Fibroblast of skin of right biceps (primary cell): ENCODE measurements at regions not wholly inside any gene's neighbourhood (a gene's known extent, or its start where the extent isn't known, plus 50 kb on each side); places are given as distances from the start of the nearest gene placed in this dataset.
"Not testable (repeated sequence)": the region's sequence is repeated elsewhere in the genome, so short reads cannot be mapped to it uniquely, and the experiment has no call there.

ENCODE experiments used
- DNase-seq: peaks from one replicate; pipeline ENCODE4 v3.0.0-alpha.2; 2013

DNA sequence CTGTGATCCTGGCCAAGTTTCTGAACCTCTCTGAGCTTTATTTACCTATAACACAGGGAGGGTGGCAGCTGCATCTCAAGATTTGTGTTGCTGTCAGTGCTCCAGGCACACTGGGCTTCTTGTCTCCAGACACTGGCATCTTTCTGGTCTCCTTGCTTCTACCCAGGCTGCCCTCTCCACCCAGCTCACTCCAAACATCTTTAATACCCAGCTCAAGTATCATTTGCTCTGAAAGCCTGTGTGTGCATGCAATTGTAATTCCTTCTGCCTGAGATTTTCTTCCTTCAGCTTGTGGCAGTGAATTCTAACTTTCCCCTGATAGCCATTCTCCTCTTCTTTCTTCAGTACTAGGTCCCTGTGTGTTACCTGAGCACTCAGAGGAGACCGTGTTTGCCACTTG is 50.7 kb upstream of the USP7 start:
- no peak for DNase-seq

DNA sequence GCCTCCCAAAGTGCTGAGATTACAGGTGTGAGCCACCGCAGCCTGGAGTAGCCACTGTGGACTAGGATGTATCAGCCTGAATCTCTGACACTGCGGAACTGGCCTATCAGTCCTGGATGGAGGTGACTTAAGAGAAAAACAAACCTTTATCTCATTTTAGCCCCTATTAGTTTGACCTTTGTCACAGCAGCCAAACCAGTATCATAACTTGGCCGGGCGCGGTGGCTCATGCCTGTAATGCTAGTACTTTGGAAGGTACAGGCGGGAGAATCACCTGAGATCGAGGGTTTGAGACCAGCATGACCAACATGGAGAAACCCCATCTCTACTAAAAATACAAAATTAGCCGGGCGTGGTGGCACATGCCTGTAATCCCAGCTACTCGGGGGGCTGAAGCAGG is 51.8 kb upstream of the USP7 start:
- no peak for DNase-seq

DNA sequence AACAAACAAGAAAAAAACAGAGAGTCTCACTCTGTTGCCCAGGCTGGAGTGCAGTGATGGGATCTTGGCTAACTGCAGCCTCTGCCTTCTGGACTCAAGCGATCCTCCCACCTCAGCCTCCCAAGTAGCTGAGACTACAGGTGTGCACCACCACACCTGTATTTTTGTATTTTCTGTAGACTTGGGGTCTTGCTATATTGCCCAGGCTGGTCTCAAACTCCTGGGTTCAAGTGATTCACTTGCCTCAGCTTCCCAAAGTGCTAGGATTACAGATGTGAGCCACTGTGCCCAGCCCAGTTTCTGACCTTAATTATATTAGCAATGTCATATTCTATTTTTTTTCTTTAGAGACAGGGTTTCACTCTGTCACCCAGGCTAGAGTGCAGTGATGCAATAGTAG is 52.3 kb upstream of the USP7 start:
- DNase-seq, result not testable (repeated sequence)

DNA sequence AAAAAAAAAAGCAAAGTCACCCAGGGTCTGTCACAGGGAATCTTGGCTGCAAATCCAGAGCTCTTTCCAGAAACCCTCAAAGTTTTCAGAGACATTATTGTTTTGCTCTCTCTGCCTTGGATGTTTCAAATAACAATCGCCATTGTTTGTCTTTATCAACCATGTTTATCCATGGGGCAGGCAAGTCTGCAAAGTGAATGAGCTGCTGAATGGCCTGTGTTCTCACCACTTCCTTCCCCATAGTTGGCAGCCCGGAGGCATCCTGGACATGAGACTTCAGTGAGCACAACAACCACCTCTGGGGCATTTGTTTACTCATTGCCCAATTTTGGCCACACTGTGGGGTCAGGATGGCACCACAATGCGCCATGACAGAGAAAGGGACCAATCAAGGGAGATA is 53.1 kb upstream of the USP7 start:
- DNase-seq, result no peak

DNA sequence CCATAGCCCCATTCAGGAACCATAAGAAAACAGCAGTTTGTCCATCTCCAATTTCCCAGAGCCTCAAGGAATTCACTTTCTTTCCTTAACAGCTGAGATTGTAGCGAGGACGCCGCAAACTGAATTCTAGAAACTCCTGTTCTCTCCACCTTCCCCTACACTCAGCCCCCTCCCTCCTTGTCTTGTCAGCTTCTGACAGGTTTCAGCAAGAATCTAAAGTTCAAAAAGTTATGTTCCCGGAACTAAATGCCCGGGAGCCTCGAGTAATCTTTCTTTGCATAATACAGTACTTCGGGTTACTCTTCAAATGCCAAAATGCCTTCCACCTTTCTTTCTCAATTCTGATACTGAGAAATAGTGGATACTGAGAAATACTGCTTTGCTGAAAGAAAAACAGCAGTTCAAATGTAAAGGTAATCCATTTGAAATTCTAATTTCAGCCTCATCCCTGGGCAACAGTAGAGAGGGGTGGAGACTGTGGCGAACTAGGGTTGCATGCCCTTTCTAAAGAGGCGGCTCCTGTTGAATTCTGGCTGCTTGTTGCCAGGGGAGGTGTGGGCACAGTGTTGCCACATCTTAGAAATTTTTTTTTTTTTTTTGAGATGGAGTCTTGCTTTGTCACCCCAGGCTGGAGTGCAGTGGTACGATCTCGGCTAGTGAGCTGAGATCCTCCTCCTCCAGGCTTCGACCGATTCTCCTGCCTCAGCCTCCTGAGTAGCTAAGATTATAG is 63.5 kb upstream of the USP7 start:
- no peak for DNase-seq

DNA sequence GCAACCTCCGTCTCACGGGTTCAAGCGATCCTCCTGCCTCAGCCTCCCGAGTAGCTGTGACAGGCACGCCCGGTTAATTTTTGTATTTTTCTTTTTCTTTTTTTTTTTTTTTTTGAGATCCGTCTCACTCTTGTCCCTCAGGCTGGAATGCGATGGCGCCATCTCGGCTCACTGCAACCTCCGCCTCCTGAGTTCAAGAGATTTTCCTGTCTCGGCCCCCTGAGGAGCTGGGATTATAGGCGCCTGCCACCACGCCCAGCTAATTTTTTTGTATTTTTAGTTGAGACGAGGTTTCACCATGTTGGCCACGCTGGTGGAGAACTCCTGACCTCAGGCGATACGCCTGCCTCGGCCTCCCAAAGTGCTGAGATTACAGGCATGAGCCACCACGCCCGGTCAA is 63.0 kb upstream of the HAPSTR1 start:
- not testable (repeated sequence) for DNase-seq

DNA sequence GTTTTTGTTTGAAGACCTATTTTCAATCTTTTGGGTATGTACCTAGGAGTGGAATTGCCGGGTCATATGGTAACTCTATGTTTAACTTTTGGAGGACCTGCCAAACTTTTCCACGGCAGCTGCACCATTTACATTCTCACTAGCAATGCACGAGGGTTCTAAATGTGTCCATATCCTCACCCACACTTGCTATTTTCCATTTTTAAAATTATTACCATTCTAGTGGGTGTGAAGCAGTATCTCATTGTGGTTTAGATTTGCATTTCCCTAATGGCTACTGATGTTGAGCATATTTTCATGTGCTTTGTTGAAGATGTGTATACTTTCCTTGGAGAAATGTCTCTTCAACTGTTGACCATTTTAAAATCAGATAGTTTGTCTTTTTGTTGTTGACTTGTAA is 60.3 kb upstream of the HAPSTR1 start:
- DNase-seq, result no peak

DNA sequence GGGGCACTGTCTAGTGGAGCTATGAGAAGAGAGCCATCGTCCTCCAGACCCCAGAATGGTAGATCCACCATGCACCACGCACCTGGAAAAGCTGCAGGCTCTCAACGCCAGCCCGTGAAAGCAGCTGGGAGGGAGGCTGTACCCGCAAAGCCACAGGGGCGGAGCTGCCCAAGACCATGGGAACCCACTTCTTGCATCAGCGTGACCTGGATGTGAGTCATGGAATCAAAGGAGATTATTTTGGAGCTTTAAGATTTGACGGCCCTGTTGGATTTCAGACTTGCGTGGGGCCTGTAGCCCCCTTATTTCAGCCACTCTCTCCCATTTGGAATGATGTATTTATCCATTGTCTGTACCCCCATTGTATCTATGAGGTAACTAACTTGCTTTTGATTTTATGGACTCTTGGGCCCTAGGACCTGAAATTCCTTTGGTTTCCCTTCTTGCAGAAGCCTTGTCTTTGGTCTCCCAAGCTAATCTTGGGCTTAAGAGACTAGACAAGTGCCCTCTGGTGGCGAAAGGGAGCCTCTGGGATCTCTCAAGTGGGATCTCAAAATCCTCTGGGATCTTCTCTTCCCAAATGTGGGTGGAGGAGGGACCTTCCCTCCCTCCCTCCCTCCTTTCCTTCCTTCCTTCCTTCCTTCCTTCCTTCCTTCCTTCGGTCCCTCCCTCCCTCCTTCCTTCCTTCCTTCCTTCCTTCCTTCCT is 58.2 kb upstream of the HAPSTR1 start:
- DNase-seq, result peak; percentile 62

DNA sequence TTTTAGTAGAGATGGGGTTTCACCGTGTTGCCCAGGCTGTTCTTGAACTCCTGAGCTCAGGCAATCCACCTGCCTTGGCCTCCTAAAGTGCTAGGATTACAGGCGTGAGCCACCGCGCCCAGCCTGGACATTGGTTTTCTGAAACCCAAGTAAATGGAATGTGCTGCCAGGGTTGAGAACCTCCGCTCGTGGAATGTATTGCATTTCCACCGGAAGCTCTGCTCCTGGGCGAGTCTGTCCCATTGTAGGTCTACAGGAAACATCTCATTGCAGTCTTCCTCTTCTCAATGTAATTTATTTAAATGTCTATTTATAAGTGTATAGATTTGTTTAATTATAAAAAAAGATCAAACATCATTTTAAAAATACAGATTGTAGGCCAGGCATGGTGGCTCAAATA is 57.4 kb upstream of the HAPSTR1 start:
- no peak for DNase-seq

DNA sequence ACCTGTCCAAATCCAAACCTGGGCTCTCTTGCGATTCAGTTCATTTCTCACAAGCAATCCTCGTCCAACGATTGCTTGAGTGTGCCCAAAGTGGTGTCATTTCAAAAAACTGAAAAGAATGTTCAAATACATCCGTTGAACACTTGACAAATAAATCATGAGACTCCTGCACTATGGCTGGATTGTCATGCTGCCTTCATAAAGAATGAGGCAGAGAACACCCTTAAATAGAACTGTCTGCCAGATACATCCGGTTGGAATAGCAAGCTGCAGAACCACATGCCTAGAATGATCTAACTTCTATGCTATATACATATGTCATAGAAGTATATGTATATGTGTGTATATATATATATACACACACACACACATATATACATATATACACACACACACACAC is 55.4 kb upstream of the HAPSTR1 start:
- DNase-seq, result peak; percentile 70

DNA sequence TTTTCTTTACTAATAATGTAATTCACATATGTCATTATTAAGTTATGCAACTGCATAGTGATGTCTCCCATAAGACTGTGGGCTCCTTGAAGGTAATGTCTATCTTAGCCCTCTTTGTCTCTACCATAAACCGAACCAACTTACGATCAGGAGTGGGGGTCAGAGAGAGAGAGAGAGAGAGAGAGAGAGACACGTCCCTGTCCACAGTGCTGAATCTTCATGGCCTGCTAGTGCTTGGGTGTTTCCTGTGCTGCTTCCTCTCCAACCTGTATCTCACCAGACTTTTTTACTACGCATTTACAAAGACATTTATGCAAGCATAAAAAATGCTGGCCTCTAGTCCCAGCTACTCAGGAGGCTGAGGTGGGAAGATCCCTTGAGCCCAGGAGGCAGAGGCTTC is 52.2 kb upstream of the HAPSTR1 start:
- peak; percentile 35 for DNase-seq

DNA sequence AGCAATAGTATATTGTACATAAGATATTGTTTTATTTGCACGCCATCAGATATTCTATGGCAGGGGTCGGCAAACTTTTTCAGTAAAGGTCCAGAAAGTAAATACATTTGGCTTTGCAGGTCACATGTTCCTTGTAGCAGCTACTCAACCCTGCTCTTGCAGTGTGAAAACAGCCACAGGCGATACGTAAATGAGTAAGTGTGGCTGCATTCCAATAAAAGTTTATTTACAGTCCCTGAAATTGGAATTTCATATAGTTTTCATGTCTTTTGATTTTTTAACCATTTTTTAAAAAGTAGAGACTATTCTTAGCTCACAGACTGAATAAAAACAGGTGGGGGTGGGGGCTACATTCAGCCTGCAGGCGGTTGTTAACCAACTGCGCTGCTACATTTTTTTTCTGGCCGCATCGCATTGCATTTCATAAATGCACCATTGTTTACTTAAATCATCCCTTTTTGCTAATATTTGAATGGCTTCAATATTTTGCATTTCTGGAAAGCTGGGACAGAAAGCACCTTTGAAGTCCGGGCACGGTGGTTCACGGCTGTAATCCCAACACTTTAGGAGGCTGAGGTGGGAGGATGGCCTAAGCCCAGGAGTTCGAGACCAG is 50.5 kb upstream of the HAPSTR1 start:
- DNase-seq, result no peak
